Glutamatergic neuron (in vitro differentiated cells): ENCODE measurements at regions not wholly inside any gene's neighbourhood (a gene's known extent, or its start where the extent isn't known, plus 50 kb on each side); places are given as distances from the start of the nearest gene placed in this dataset.

Source experiments
- DNase-seq: peaks from one replicate; pipeline ENCODE4 v3.0.0; 2022
- H3K27ac Mint-ChIP-seq: one replicate; pipeline ENCODE4 v1.8.0; 2020; ENCODE audit warnings: mild to moderate bottlenecking, mixed read lengths, inconsistent platforms; ENCODE audit not compliant: unreplicated experiment
- H3K27me3 Mint-ChIP-seq: one replicate; pipeline ENCODE4 v1.8.0; 2020; ENCODE audit warnings: mild to moderate bottlenecking, moderate library complexity, mixed read lengths, inconsistent platforms; ENCODE audit not compliant: unreplicated experiment
- H3K36me3 Mint-ChIP-seq: one replicate; pipeline ENCODE4 v1.8.0; 2020; ENCODE audit warnings: mild to moderate bottlenecking, mixed read lengths, inconsistent platforms; ENCODE audit not compliant: unreplicated experiment
- H3K4me1 Mint-ChIP-seq: one replicate; pipeline ENCODE4 v1.8.0; 2020; ENCODE audit warnings: mild to moderate bottlenecking, low read depth, mixed read lengths, inconsistent platforms; ENCODE audit not compliant: unreplicated experiment
- H3K4me3 Mint-ChIP-seq: one replicate; pipeline ENCODE4 v1.8.0; 2020; ENCODE audit warnings: mild to moderate bottlenecking, mixed read lengths, inconsistent platforms; ENCODE audit not compliant: unreplicated experiment
- H3K9me3 Mint-ChIP-seq: one replicate; pipeline ENCODE4 v1.8.0; 2020; ENCODE audit warnings: mild to moderate bottlenecking, moderate library complexity, mixed read lengths, inconsistent platforms; ENCODE audit not compliant: unreplicated experiment
- CTCF ChIP-seq: fragments of 200-600 bp; sonication (generic); IDR thresholded peaks from one replicate; pipeline ENCODE4 v1.5.0; 2021; ENCODE audit not compliant: partially characterized antibody, unreplicated experiment

GRCh38 chrX:16517039-16517605 lies 132.8 kb upstream of the S100G start:
- Mint-ChIP-seq H3K27me3 (peaks cover 3% of the 10 kb centered on the region), H3K36me3 (no peaks in the 10 kb centered on the region), H3K9me3 (no peaks in the 10 kb centered on the region), H3K4me1 (no peaks in the 10 kb centered on the region), H3K27ac (no peak overlapping the region), H3K4me3 (no peak overlapping the region)
- no peak for DNase-seq
- TF ChIP-seq CTCF, result no peak

- Mint-ChIP-seq H3K27me3 (peaks cover 3% of the 10 kb centered on the region), H3K4me1 (no peaks in the 10 kb centered on the region)
Observed at GRCh38 chrX:16518131-16518530, 131.8 kb upstream of the S100G start.

GRCh38 chrX:16524316-16524715 lies 125.6 kb upstream of the S100G start:
- DNase-seq, result no peak
- no peaks in the 10 kb centered on the region for H3K4me1 Mint-ChIP-seq
- H3K9me3 Mint-ChIP-seq, result no peaks in the 10 kb centered on the region
- no peak overlapping the region for H3K4me3 Mint-ChIP-seq
- no peaks in the 10 kb centered on the region for H3K27me3 Mint-ChIP-seq
- H3K36me3 Mint-ChIP-seq, result peaks cover 4% of the 10 kb centered on the region
- H3K27ac Mint-ChIP-seq, result no peak overlapping the region
- no peak for TF ChIP-seq CTCF

More at GRCh38 chrX:16518131-16518530, 131.8 kb upstream of the S100G start:
- no peak overlapping the region for H3K27ac Mint-ChIP-seq
- no peak for TF ChIP-seq CTCF
- H3K36me3 Mint-ChIP-seq, result no peaks in the 10 kb centered on the region
- H3K4me3 Mint-ChIP-seq, result no peak overlapping the region
- no peaks in the 10 kb centered on the region for H3K9me3 Mint-ChIP-seq
- no peak for DNase-seq

- TF ChIP-seq CTCF, result no peak
- Mint-ChIP-seq H3K4me1 (no peaks in the 10 kb centered on the region), H3K36me3 (peaks cover 4% of the 10 kb centered on the region), H3K27ac (no peak overlapping the region), H3K27me3 (no peaks in the 10 kb centered on the region), H3K9me3 (no peaks in the 10 kb centered on the region), H3K4me3 (no peak overlapping the region)
- DNase-seq, result no peak
Observed at GRCh38 chrX:16526003-16526402, 124.0 kb upstream of the S100G start.

- no peak overlapping the region for H3K27ac Mint-ChIP-seq
- H3K4me1 Mint-ChIP-seq, result no peaks in the 10 kb centered on the region
- no peaks in the 10 kb centered on the region for H3K9me3 Mint-ChIP-seq
- no peaks in the 10 kb centered on the region for H3K27me3 Mint-ChIP-seq
- TF ChIP-seq CTCF, result no peak
- H3K4me3 Mint-ChIP-seq, result no peak overlapping the region
- peaks cover 4% of the 10 kb centered on the region for H3K36me3 Mint-ChIP-seq
- no peak for DNase-seq
Observed at GRCh38 chrX:16528620-16529019, 121.3 kb upstream of the S100G start.
